UCSD-AML1 (cell line): ENCODE measurements at regions not wholly inside any gene's neighbourhood (a gene's known extent, or its start where the extent isn't known, plus 50 kb on each side); places are given as distances from the start of the nearest gene placed in this dataset.
A peak's percentile ranks its signal among the peaks of the same experiment; 100 is the strongest.
"Not testable (repeated sequence)": the region's sequence is repeated elsewhere in the genome, so short reads cannot be mapped to it uniquely, and the experiment has no call there.

Experiments used
- DNase-seq: peaks from one replicate; lab custom pipeline; 2025; ENCODE audit not compliant: unreplicated experiment; lab: John Stamatoyannopoulos, UW

- DNase-seq: no peak
These were observed 102.3 kb upstream of the FGGY start for GRCh38 chr1:59194621-59195020.

DNA sequence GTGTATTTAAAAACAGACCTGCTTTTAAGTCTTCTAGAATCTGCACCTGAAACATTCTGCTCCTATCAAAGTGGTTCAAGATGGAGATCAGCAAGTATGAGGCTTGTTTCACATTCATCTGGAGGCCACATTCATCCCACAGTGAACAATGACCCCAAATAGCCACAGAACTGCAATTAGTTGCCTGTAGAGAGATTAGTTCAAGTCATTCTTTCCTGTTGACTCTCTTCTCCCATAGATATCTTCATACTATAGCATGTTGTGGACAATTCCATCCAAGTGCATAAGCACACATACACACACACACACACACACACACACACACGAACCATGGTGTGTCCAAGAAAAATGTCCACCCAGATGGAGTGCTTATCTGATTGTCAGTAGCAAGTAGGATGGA lies 101.7 kb upstream of the FGGY start:
- no peak for DNase-seq

DNA sequence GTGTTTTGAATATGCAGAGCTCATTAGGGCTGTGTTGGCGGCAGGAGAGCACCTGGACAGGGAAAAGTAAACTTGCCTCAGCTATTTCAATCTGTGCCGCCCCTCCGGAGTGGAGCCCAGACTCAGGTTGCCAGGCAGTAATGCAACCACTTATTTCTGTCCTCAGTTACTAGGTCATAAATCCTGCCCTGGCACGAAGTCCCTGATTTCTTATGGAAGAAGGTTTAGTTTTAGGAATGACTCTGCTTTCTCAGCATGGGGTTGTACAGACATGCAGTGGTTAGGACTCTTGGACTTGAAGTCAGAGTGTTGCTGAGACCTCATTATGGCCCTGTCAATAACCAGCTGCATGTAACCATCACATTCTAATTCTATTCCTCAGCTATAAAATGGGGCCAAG lies 98.3 kb upstream of the FGGY start:
- DNase-seq: no peak

DNA sequence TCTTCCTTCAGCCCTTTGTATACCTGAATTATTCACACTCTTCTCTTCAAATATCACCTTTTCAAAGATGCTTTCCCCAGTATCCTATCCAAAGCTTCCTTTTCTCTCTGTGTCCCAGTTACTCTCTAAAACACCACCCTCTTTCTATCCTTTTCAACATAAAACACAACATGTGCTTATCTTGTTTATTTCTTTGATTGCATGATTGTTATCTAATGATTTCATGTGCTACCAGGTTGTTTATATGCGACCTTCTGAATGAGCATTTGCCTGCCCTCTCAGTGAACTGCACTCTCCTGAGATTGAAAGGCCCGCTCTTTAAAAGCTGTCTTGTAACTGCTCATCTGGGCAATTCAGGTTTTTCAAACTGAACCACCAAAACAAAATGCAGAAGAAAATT lies 97.7 kb upstream of the FGGY start:
- DNase-seq: no peak

- no peak for DNase-seq
These were observed 97.0 kb upstream of the FGGY start for GRCh38 chr1:59199719-59200376.

DNA sequence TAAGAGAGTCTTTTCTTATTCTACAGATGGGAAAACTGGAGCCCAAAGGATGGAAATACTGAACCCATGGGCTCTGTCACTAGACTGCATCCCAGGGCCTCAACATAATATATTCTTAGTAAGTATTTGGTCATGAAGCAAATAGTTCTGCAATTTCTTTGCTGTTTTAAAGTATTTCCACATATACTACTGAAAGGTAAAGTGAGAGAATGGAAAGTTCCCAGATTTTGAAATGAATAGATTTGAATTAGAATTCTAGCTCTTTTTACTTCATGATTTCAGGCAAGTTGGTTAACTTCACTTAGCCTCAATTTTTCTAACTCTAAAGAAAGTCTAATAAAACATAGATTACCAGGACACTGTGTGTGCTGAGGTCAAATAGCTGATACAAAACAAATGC lies 95.6 kb upstream of the FGGY start:
- no peak for DNase-seq

GRCh38 chr1:59202455-59202854 lies 94.4 kb upstream of the FGGY start:
- no peak for DNase-seq

DNA sequence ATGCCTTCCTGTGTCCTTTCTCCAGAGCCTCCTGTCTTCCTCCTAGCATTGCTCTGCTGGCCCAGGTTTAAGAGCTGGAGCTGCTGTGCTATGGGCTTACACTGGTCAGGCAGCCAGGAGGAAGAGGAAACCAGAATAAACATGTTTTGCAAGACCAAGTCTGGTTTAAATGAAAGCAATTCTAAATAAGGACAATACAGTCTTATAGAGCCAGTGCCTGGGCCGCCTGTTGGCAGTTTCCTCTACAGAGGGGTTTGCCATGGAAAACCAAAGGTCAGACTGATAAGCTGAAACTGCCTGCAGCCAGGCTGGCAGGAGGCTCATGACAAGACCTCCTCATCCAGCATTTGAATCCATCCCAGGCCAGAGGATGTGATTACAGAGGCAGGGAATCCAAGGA lies 92.9 kb upstream of the FGGY start:
- peak; percentile 34 for DNase-seq

GRCh38 chr1:59206616-59207015 lies 90.3 kb upstream of the FGGY start:
- not testable (repeated sequence) for DNase-seq

DNA sequence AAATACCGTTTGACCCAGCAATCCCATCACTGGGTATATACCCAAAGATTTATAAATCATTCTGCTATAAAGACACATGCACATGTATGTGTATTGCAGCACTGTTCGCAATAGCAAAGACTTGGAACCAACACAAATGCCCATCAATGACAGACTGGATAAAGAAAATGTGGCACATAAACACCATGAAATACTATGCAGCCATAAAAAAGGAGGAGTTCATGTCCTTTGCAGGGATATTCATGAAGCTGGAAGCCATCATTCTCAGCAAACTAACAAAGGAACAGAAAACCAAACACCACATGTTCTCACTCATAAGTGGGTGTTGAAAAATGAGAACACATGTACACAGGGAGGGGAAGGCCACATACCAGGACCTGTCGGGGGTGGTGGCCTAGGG lies 86.5 kb upstream of the FGGY start:
- not testable (repeated sequence) for DNase-seq

DNA sequence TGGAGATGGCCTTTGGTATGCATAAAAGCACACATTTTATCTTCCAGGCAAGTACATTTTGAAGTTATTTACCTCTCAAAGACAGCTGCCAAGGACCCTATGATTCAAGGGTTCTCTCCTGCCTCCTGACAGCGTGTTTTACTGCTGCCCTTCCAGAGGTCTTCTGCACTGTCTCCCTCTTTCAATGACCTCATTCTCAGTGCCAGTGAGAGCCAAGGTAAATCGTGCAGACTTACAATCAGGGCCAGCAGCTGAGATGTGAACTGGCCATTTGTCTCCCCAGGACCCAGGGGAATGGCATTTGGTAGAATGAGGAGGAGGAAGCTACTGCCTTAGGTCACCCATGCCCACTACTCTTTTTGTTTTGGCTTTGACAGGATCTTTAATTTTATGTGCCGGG lies 84.2 kb upstream of the FGGY start:
- no peak for DNase-seq

DNA sequence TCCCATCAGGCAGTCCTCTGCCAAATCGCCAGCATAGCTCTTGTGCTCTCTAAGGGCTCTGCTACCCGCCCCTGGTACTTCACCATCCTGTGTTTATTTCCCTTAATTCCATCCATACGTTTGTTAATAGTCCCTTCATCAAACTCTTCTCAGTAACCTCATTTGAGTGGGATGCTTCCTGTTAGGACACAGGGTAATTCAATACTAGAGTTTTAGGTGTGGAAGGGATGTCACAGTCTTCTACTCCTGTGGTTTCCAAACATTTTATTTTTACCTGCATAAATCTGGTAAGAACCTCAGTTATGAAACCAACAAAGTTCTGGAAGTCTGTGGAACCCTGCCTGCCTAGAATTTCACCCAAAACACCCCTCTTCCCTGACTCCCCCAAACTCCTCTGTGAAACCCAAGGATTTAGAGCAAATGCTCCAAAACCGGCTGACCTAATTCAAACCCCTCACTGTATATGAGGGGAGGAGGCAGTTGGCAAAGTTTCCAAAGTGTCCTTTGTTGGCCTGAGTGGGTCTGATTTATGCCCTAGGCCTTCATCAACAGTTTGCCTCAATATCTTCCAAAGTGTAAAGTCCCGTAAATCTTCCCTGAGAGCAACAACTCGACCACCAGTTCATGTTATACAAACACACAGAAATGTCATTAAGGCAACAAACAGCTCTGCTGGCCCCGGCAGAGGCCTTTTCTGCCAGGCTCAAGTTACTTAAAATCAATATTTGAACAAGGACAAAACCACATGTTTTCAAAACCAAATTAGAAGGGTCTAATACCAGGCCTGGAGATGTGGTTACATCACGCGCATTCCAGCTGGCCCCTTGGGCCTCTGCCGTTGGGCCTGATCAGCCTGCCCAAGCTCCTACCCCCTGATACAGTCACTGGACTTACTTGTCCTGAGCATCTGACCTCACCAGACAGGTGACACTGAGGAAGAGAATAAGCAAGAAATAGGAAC lies 82.4 kb upstream of the FGGY start:
- no peak for DNase-seq

- no peak for DNase-seq
These were observed 81.1 kb upstream of the FGGY start for GRCh38 chr1:59215766-59216291.

DNA sequence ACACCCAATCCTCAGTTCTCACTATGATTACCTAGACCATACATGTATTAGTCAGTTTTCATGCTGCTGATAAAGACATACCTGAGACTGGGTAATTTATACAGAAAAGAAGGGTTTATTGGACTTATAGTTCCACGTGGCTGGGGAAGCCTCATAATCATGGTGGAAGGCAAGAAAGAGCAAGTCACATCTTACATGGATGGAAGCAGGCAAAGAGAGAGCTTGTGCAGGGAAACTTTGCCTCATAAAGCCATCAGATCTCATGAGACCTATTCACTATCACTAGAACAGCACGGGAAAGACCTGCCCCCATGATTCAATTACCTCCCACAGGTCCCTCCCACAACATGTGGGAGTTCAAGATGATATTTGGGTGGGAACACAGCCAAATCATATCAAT lies 79.5 kb upstream of the FGGY start:
- DNase-seq: not testable (repeated sequence)

GRCh38 chr1:59218521-59219236 lies 78.2 kb upstream of the FGGY start:
- DNase-seq: no peak

GRCh38 chr1:59219916-59220315 lies 77.0 kb upstream of the FGGY start:
- no peak for DNase-seq

- DNase-seq: no peak
These were observed 76.5 kb upstream of the FGGY start for GRCh38 chr1:59220356-59220755.

- DNase-seq: no peak
These were observed 73.7 kb upstream of the FGGY start for GRCh38 chr1:59223198-59223597.

GRCh38 chr1:59223989-59224634 lies 72.8 kb upstream of the FGGY start:
- no peak for DNase-seq

DNA sequence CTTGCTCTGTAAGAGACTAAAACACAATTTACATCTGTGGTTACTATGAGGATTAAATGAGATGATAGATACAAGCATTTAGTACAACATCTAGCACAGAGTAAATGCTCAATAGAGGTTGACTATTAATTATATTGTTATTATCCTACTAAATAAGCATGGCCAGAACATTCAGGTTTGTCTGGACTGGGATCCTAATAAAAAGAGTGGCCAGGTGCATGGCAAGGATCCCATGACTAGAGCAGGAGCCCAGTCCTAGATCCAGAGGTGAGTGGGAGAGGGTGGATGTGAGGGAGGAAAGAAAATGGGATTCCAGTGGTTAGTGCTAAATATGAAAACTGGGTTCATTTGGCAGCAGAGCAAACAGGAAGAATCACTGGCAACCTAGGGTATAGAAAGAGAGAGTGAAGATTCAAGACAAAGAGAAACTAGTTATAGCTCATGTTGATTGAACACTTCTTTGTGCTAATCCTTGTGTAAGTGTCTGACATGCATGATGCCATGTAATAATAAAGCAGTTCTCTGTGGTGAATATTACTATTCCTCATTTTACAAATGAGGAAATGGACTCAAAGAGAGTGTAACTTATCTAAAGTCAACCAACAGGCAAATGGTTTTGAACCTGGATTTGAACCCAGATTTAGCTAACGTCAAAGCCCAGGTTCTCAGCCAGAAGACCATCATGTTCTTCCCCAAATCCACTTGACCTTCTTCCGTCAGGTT lies 71.1 kb upstream of the FGGY start:
- DNase-seq: no peak
